ENCODE measurements at regions not wholly inside any gene's neighbourhood (a gene's known extent, or its start where the extent isn't known, plus 50 kb on each side); places are given as distances from the start of the nearest gene placed in this dataset.

DNA sequence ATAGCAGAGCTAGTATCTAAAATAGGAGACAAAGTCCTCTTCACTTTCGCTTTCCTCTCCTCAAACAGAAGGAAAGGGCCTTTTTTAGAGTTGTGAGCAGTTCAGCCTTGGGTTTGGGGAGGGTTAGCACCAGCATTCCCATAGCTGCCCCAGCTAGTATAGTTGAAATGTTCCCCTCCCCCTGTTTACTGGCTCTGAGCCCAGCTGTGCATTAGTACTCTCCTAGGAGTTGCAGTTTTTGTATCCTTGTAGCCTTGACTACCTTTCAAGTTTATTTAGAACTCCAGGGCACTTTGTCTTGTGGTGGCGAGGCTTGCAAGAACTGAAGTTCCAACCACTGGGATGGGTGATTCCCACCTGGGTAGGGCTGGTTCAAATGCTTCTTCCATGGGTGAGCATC, 245.1 kb upstream of the NAALADL2 start:
- no peaks in the 10 kb centered on the region for H3K27me3 ChIP-seq
- H3K36me3 ChIP-seq: no peaks in the 10 kb centered on the region
- in situ Hi-C loops (cut with MboI; ENCODE audit: low pct_ligation_motif_present in 1 of 4, low pct_unique_long_range_greater_than_20kb in 1 of 4, low sequenced_read_pairs in 3 of 4): no loop called here
- H3K27ac ChIP-seq: no peak overlapping the region
- H3K4me3 ChIP-seq: no peak overlapping the region
- H3K9me3 ChIP-seq: no peaks in the 10 kb centered on the region
- intact Hi-C loops (cut with DNase I; ENCODE audit: low total_unique reads): no loop called here
- DNase-seq: no peak
- TF ChIP-seq POLR2AphosphoS5 (IDR thresholded peaks at IDR 0.05): no peak
- no peak for TF ChIP-seq POLR2A (IDR thresholded peaks at IDR 0.05)
- TF ChIP-seq EP300 (IDR thresholded peaks at IDR 0.05; ENCODE audit: low read depth): no peak
- TF ChIP-seq, protein P1, sequence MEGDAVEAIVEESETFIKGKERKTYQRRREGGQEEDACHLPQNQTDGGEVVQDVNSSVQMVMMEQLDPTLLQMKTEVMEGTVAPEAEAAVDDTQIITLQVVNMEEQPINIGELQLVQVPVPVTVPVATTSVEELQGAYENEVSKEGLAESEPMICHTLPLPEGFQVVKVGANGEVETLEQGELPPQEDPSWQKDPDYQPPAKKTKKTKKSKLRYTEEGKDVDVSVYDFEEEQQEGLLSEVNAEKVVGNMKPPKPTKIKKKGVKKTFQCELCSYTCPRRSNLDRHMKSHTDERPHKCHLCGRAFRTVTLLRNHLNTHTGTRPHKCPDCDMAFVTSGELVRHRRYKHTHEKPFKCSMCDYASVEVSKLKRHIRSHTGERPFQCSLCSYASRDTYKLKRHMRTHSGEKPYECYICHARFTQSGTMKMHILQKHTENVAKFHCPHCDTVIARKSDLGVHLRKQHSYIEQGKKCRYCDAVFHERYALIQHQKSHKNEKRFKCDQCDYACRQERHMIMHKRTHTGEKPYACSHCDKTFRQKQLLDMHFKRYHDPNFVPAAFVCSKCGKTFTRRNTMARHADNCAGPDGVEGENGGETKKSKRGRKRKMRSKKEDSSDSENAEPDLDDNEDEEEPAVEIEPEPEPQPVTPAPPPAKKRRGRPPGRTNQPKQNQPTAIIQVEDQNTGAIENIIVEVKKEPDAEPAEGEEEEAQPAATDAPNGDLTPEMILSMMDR (IDR thresholded peaks at IDR 0.05): no peak
- WGBS, 2 donors (ENCODE audit: low coverage in 1 of 2): 64% methylated on average over 2 of the region's 2 CpGs; no CpG with 5 or more reads in 1 of the 2 donors
- no peaks in the 10 kb centered on the region for H3K4me1 ChIP-seq

DNA sequence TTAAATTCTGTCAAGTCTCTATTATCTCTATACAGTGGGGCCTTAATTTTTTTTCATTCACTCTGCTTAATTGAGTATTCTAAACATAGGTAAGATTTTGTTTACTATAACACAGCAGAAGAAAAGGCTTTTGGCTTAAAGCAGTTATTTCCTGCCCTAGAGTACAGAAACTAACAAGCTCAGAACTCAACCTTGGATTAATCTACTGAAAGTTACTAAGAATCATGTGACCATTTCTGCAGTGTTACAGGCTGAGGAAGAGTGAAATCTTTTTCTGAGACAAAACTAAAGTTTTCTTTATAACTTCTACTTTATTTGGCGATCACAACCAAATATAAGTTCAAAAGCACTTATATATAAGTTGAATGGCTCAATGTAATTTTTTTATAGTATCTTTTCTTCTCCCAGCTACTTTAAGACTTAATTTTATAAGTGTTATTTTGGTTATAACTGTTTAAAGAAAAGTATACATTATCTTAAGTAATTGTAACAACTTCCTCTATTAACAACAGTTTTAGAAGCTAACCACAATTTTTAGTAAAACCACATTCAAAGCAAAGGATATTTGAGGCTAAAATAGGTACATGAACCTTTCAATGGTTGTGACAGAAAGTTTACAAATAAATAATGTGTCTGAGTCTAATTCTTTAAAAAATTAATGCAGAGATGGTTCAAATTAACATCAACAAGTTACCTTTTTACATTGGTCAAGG, 240.6 kb upstream of the NAALADL2 start:
- in situ Hi-C loops (cut with MboI; ENCODE audit: low pct_ligation_motif_present in 1 of 4, low pct_unique_long_range_greater_than_20kb in 1 of 4, low sequenced_read_pairs in 3 of 4) (no loop called here), intact Hi-C loops (cut with DNase I; ENCODE audit: low total_unique reads) (no loop called here)
- H3K27ac ChIP-seq: no peak overlapping the region
- DNase-seq: no peak
- no peaks in the 10 kb centered on the region for H3K4me1 ChIP-seq
- TF ChIP-seq, protein P1 (IDR thresholded peaks at IDR 0.05): no peak
- TF ChIP-seq POLR2AphosphoS5 (IDR thresholded peaks at IDR 0.05) (no peak), EP300 (IDR thresholded peaks at IDR 0.05; ENCODE audit: low read depth) (no peak), POLR2A (IDR thresholded peaks at IDR 0.05) (no peak)
- H3K9me3 ChIP-seq: no peaks in the 10 kb centered on the region
- H3K4me3 ChIP-seq: no peak overlapping the region
- H3K36me3 ChIP-seq: no peaks in the 10 kb centered on the region
- WGBS, 2 donors (ENCODE audit: low coverage in 1 of 2): 71 to 73% methylated on average over 1 of the region's 1 CpG
- H3K27me3 ChIP-seq: no peaks in the 10 kb centered on the region

DNA sequence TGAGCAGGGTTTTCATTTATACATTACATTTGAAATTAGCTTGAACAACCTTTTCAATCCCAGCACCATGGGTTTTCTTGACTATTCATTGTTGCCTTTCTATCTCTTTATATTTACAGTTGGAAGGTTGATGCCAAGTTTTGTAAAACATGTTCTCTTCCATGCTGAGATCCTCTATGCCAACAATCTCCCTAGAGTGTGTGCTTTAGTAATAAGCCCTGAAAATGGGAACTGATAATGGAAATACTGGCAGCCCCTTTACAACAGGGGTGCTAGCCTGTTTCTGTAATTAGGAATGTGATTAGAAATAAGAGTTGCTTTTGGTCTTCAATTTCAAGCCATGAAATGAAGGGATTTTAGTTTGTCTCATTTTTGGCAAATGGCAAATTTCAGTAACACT, 239.9 kb upstream of the NAALADL2 start:
- in situ Hi-C loops (cut with MboI; ENCODE audit: low pct_ligation_motif_present in 1 of 4, low pct_unique_long_range_greater_than_20kb in 1 of 4, low sequenced_read_pairs in 3 of 4) (no loop called here), intact Hi-C loops (cut with DNase I; ENCODE audit: low total_unique reads) (no loop called here)
- DNase-seq: no peak
- TF ChIP-seq, protein P1 (IDR thresholded peaks at IDR 0.05): no peak
- TF ChIP-seq POLR2A (IDR thresholded peaks at IDR 0.05) (no peak), EP300 (IDR thresholded peaks at IDR 0.05; ENCODE audit: low read depth) (no peak), POLR2AphosphoS5 (IDR thresholded peaks at IDR 0.05) (no peak)
- Histone ChIP-seq H3K36me3 (no peaks in the 10 kb centered on the region), H3K4me1 (no peaks in the 10 kb centered on the region), H3K4me3 (no peak overlapping the region), H3K9me3 (no peaks in the 10 kb centered on the region), H3K27ac (no peak overlapping the region), H3K27me3 (no peaks in the 10 kb centered on the region)

DNA sequence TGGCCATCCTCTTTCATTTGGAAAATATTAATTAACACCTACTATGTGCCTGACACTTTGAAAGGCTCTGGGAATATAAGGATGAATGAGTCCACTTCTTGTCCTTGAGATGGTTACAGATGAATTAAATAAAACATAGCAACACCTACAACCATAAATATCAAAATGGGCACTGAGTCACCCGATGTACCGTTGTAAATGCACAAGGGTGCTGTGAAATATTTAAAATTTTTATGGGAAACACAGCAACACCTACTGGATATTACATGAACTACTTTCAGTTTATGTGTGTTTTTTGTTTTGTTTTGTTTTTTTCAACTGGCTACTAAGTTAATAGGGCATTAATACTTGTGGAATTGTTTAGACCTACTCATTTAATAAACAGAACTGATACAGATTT, 239.0 kb upstream of the NAALADL2 start:
- no peaks in the 10 kb centered on the region for H3K36me3 ChIP-seq
- no peaks in the 10 kb centered on the region for H3K27me3 ChIP-seq
- H3K4me1 ChIP-seq: no peaks in the 10 kb centered on the region
- no peak overlapping the region for H3K4me3 ChIP-seq
- in situ Hi-C loops (cut with MboI; ENCODE audit: low pct_ligation_motif_present in 1 of 4, low pct_unique_long_range_greater_than_20kb in 1 of 4, low sequenced_read_pairs in 3 of 4): no loop called here
- 32 to 33% methylated on average over 2 of the region's 2 CpGs for WGBS, 2 donors (ENCODE audit: low coverage in 1 of 2)
- intact Hi-C loops (cut with DNase I; ENCODE audit: low total_unique reads): no loop called here
- no peaks in the 10 kb centered on the region for H3K9me3 ChIP-seq
- no peak overlapping the region for H3K27ac ChIP-seq
- TF ChIP-seq, protein P1 (IDR thresholded peaks at IDR 0.05): peak in 3 of 5 experiments; percentile 9 to 24 (median 14)
- no peak for TF ChIP-seq POLR2A (IDR thresholded peaks at IDR 0.05)
- no peak for TF ChIP-seq POLR2AphosphoS5 (IDR thresholded peaks at IDR 0.05)
- TF ChIP-seq EP300 (IDR thresholded peaks at IDR 0.05; ENCODE audit: low read depth): no peak
- DNase-seq: no peak

Data from transverse colon (tissue), 4 donors.